ENCODE measurements at regions not wholly inside any gene's neighbourhood (a gene's known extent, or its start where the extent isn't known, plus 50 kb on each side); places are given as distances from the start of the nearest gene placed in this dataset.

DNA sequence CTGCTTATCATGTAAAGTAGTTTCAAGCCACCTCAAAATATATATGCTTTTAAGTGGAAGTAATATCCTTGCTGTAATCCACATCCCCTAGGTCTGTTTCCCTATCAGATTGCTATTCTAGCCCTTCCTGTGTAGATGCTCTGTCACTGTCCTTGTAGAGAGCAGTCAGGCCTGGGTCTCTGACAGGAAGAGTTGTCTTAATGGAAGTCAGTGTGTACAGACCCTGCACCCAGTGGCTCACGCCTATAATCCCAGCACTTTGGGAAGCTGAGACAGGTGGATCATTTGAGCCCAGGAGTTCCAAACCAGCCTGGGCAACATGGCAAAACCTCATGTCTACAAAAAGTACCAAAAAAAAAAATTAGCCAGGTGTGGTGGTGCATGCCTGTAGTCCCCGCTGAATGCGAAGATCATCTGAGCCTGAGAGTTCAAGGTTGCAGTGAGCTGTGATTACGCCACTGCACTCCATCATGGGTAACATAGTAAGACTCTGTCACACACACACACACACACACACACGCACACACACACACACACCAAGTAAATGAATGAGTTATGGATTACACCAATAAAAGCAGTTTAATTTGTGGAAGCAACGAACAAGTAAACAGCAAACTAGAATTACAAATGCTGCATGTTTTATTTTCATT, 70.2 kb upstream of the DSC1 start:
- no peak for DNase-seq
- Mint-ChIP-seq H3K27ac (no peak overlapping the region), H3K27me3 (ENCODE audit: low read depth in 3 of 3) (peaks cover 2 to 6% (median 2%) of the 10 kb centered on the region in 3 donors), H3K9me3 (peaks cover 0 to 3% (median 0%) of the 10 kb centered on the region in 7 donors), H3K36me3 (no peaks in the 10 kb centered on the region), H3K4me1 (no peaks in the 10 kb centered on the region), H3K4me3 (no peak overlapping the region)
- no peak overlapping the region for H3K4me2 ChIP-seq (replicated peaks; ENCODE audit: extremely low read depth, low read length, poor library complexity, severe bottlenecking)
- no peaks in the 10 kb centered on the region for H3K4me1 ChIP-seq (ENCODE audit: control insufficient read depth in 1 of 2, insufficient read depth in 2 of 2, low read length in 2 of 2)
- no peaks in the 10 kb centered on the region for H3K36me3 ChIP-seq (replicated peaks in 1 of 2; ENCODE audit: control insufficient read depth in 1 of 2, insufficient read depth in 2 of 2, low read length in 2 of 2)
- H3K27me3 ChIP-seq (ENCODE audit: control insufficient read depth in 2 of 2, insufficient read depth in 2 of 2, low read length in 2 of 2) = no peaks in the 10 kb centered on the region
- intact Hi-C loops (cut with micrococcal nuclease) = no loop called here
- no peaks in the 10 kb centered on the region for H3K9me3 ChIP-seq (replicated peaks in 1 of 2; ENCODE audit: control insufficient read depth in 1 of 2, insufficient read depth in 1 of 2, low read length in 2 of 2)
- H3K27ac ChIP-seq (ENCODE audit: low read depth in 1 of 2, low read length in 2 of 2) = no peak overlapping the region
- no peak for TF ChIP-seq CTCF (IDR thresholded peaks at IDR 0.05)
- no peak overlapping the region for H2AFZ ChIP-seq (ENCODE audit: insufficient read depth, low read depth, low read length, poor library complexity, severe bottlenecking)
- H3K79me2 ChIP-seq (ENCODE audit: insufficient read depth, low read length) = no peaks in the 10 kb centered on the region
- no peak overlapping the region for H3K9ac ChIP-seq (ENCODE audit: insufficient read depth, low read length, poor library complexity, severe bottlenecking)
- no peaks in the 10 kb centered on the region for H4K20me1 ChIP-seq (ENCODE audit: insufficient read depth, low read length)
- H3K4me3 ChIP-seq (replicated peaks in 1 of 3; ENCODE audit: low read depth in 2 of 3, low read length in 3 of 3) = no peak overlapping the region
- 100% methylated on average over 2 of the region's 6 CpGs for WGBS (ENCODE audit: insufficient coverage)

- H3K27me3 Mint-ChIP-seq (ENCODE audit: low read depth in 3 of 3) = peaks cover 2 to 6% (median 2%) of the 10 kb centered on the region in 3 donors
- no peak overlapping the region for H3K9ac ChIP-seq (ENCODE audit: insufficient read depth, low read length, poor library complexity, severe bottlenecking)
- H3K4me1 ChIP-seq (ENCODE audit: control insufficient read depth in 1 of 2, insufficient read depth in 2 of 2, low read length in 2 of 2) = no peaks in the 10 kb centered on the region
- H3K4me1 Mint-ChIP-seq = no peaks in the 10 kb centered on the region
- TF ChIP-seq CTCF (IDR thresholded peaks at IDR 0.05) = no peak
- H3K9me3 ChIP-seq (replicated peaks in 1 of 2; ENCODE audit: control insufficient read depth in 1 of 2, insufficient read depth in 1 of 2, low read length in 2 of 2) = no peaks in the 10 kb centered on the region
- H3K27me3 ChIP-seq (ENCODE audit: control insufficient read depth in 2 of 2, insufficient read depth in 2 of 2, low read length in 2 of 2) = no peaks in the 10 kb centered on the region
- no peaks in the 10 kb centered on the region for H3K36me3 ChIP-seq (replicated peaks in 1 of 2; ENCODE audit: control insufficient read depth in 1 of 2, insufficient read depth in 2 of 2, low read length in 2 of 2)
- H3K27ac Mint-ChIP-seq = peak overlapping the region in 1 of 7 donors; percentile 31
- H3K36me3 Mint-ChIP-seq = no peaks in the 10 kb centered on the region
- H3K79me2 ChIP-seq (ENCODE audit: insufficient read depth, low read length) = no peaks in the 10 kb centered on the region
- WGBS (ENCODE audit: insufficient coverage) = no CpG with 5 or more reads among the region's 3 CpGs
- DNase-seq = no peak
- no peak overlapping the region for H3K27ac ChIP-seq (ENCODE audit: low read depth in 1 of 2, low read length in 2 of 2)
- peaks cover 0 to 3% (median 0%) of the 10 kb centered on the region in 7 donors for H3K9me3 Mint-ChIP-seq
- no peak overlapping the region for H2AFZ ChIP-seq (ENCODE audit: insufficient read depth, low read depth, low read length, poor library complexity, severe bottlenecking)
- H3K4me3 Mint-ChIP-seq = no peak overlapping the region
- no peaks in the 10 kb centered on the region for H4K20me1 ChIP-seq (ENCODE audit: insufficient read depth, low read length)
- no peak overlapping the region for H3K4me2 ChIP-seq (replicated peaks; ENCODE audit: extremely low read depth, low read length, poor library complexity, severe bottlenecking)
- no peak overlapping the region for H3K4me3 ChIP-seq (replicated peaks in 1 of 3; ENCODE audit: low read depth in 2 of 3, low read length in 3 of 3)
- intact Hi-C loops (cut with micrococcal nuclease) = no loop called here
These were observed 71.1 kb upstream of the DSC1 start for GRCh38 chr18:31233621-31234275.

Measured in CD14-positive monocyte (primary cell).